HG03571 (cell line): ENCODE measurements at regions not wholly inside any gene's neighbourhood (a gene's known extent, or its start where the extent isn't known, plus 50 kb on each side); places are given as distances from the start of the nearest gene placed in this dataset.
"Not testable (repeated sequence)": the region's sequence is repeated elsewhere in the genome, so short reads cannot be mapped to it uniquely, and the experiment has no call there.

Experiments
- ATAC-seq: cut with Tn5 transposase; IDR thresholded peaks from one replicate; pipeline ENCODE4 v1.9.1; 2021; ENCODE audit not compliant: unreplicated experiment

GRCh38 chr16:18152832-18153231 lies 183.7 kb downstream of the NPIPA8 start:
- not testable (repeated sequence) for ATAC-seq

GRCh38 chr16:18148132-18148531 lies 188.4 kb downstream of the NPIPA8 start:
- ATAC-seq, result not testable (repeated sequence)

GRCh38 chr16:18146601-18147142 lies 189.9 kb downstream of the NPIPA8 start:
- ATAC-seq, result not testable (repeated sequence)

GRCh38 chr16:18142066-18142465 lies 194.5 kb downstream of the NPIPA8 start:
- ATAC-seq, result not testable (repeated sequence)

GRCh38 chr16:18136288-18136687 lies 200.2 kb downstream of the NPIPA8 start:
- ATAC-seq, result not testable (repeated sequence)

GRCh38 chr16:18135024-18135423 lies 201.5 kb downstream of the NPIPA8 start:
- not testable (repeated sequence) for ATAC-seq

- ATAC-seq, result not testable (repeated sequence)
Observed at GRCh38 chr16:18131587-18131986, 204.9 kb downstream of the NPIPA8 start.

GRCh38 chr16:18130478-18131120 lies 205.9 kb downstream of the NPIPA8 start:
- not testable (repeated sequence) for ATAC-seq

- ATAC-seq, result not testable (repeated sequence)
Observed at GRCh38 chr16:18127033-18127432, 209.5 kb downstream of the NPIPA8 start.

GRCh38 chr16:18119092-18119491 lies 217.4 kb downstream of the NPIPA8 start:
- not testable (repeated sequence) for ATAC-seq

- ATAC-seq, result not testable (repeated sequence)
Observed at GRCh38 chr16:18118684-18119083, 217.9 kb downstream of the NPIPA8 start.

- not testable (repeated sequence) for ATAC-seq
Observed at GRCh38 chr16:18118071-18118470, 218.5 kb downstream of the NPIPA8 start.

GRCh38 chr16:18104412-18104811 lies 232.1 kb downstream of the NPIPA8 start:
- ATAC-seq, result not testable (repeated sequence)

GRCh38 chr16:18101077-18101476 lies 235.5 kb downstream of the NPIPA8 start:
- not testable (repeated sequence) for ATAC-seq

GRCh38 chr16:18092605-18093004 lies 243.9 kb downstream of the NPIPA8 start:
- not testable (repeated sequence) for ATAC-seq

GRCh38 chr16:18080658-18081363 lies 255.7 kb downstream of the NPIPA8 start:
- ATAC-seq, result not testable (repeated sequence)

- ATAC-seq, result not testable (repeated sequence)
Observed at GRCh38 chr16:18077910-18078309, 258.6 kb downstream of the NPIPA8 start.

- no peak for ATAC-seq
Observed at GRCh38 chr16:18072161-18072560, 264.4 kb downstream of the NPIPA8 start.

GRCh38 chr16:18069683-18070082 lies 266.9 kb downstream of the NPIPA8 start:
- ATAC-seq, result no peak

GRCh38 chr16:18068477-18068876 lies 268.1 kb downstream of the NPIPA8 start:
- no peak for ATAC-seq

GRCh38 chr16:18062713-18063112 lies 273.8 kb downstream of the NPIPA8 start:
- no peak for ATAC-seq

GRCh38 chr16:18060351-18060750 lies 276.2 kb downstream of the NPIPA8 start:
- ATAC-seq, result no peak
